Fibroblast of the aortic adventitia (primary cell): ENCODE measurements at regions not wholly inside any gene's neighbourhood (a gene's known extent, or its start where the extent isn't known, plus 50 kb on each side); places are given as distances from the start of the nearest gene placed in this dataset.

Experiments used
- DNase-seq: peaks from one replicate; pipeline ENCODE4 v3.0.0-alpha.2; 2010; ENCODE audit warnings: low read depth
- H3K4me3 ChIP-seq: 2 replicates; pipeline ENCODE4 v1.5.1; 2011; ENCODE audit warnings: low read depth, mild to moderate bottlenecking, control low read depth, low read length, moderate library complexity
- TF ChIP-seq, protein P1 (sequence below): IDR thresholded peaks from 2 replicates; pipeline ENCODE4 v1.5.1; 2011; ENCODE audit warnings: mild to moderate bottlenecking, low read length, control low read depth, inconsistent platforms; ENCODE audit not compliant: insufficient read depth

DNA sequence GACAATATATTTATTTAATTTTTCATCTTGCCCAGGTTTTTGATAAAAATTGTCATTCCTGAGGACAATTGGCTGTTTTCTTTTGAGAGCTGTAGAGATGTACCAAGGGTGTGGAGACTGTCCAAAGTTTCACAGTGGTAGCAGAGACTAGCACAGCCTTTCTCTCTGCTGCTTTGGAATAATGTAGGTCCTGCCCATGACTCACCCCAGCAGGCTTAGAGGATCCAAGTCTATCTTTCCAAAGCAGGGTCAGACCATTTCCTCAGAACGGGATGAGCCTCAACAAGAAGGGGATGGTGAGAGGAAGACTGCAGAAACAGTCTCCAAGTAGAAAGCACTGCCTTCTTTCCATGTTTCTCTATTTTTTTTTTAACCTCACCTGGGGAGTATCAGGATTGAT lies 131.5 kb upstream of the RPL34 start:
- no peak for DNase-seq
- TF ChIP-seq, protein P1, sequence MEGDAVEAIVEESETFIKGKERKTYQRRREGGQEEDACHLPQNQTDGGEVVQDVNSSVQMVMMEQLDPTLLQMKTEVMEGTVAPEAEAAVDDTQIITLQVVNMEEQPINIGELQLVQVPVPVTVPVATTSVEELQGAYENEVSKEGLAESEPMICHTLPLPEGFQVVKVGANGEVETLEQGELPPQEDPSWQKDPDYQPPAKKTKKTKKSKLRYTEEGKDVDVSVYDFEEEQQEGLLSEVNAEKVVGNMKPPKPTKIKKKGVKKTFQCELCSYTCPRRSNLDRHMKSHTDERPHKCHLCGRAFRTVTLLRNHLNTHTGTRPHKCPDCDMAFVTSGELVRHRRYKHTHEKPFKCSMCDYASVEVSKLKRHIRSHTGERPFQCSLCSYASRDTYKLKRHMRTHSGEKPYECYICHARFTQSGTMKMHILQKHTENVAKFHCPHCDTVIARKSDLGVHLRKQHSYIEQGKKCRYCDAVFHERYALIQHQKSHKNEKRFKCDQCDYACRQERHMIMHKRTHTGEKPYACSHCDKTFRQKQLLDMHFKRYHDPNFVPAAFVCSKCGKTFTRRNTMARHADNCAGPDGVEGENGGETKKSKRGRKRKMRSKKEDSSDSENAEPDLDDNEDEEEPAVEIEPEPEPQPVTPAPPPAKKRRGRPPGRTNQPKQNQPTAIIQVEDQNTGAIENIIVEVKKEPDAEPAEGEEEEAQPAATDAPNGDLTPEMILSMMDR, result no peak
- H3K4me3 ChIP-seq, result no peak overlapping the region

DNA sequence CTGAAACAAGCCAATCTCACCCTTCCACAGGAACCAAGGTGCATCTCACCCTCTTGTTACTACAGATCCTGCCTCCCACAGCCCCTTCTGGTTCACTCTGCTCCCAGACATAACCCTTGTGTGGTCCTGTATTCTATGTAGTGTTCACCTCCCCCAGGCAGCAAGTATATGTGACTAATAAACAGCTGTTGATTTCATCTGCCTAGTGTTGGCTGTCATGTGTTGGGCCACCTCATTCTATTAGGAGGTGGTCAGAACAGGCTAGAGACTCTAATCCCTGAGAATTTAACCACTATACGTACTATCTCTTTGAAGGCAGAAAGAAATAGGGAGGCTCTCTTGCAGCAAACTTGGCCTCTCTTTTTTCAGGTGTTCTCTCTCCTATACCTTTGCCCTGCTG lies 134.3 kb upstream of the RPL34 start:
- TF ChIP-seq, protein P1, result no peak
- no peak for DNase-seq
- no peak overlapping the region for H3K4me3 ChIP-seq

DNA sequence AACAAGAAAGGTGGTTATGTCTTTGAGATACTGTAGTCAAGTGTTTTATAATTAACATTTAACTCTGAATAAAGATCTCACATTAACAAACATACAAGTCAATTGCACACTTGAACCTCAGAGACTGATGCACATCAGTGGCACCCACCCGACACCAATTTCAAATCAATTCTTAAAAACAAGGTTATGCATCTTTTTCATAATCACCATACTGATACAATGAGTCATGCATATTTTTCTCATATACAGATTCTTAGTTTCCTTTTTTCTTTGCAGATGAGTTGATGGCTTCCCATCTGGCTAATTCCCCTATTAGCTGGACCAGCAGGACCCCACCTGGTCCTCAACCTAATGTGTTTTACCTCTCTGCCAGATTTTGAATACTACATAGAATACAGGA lies 136.2 kb upstream of the RPL34 start:
- no peak for DNase-seq
- TF ChIP-seq, protein P1, result no peak
- H3K4me3 ChIP-seq, result no peak overlapping the region

DNA sequence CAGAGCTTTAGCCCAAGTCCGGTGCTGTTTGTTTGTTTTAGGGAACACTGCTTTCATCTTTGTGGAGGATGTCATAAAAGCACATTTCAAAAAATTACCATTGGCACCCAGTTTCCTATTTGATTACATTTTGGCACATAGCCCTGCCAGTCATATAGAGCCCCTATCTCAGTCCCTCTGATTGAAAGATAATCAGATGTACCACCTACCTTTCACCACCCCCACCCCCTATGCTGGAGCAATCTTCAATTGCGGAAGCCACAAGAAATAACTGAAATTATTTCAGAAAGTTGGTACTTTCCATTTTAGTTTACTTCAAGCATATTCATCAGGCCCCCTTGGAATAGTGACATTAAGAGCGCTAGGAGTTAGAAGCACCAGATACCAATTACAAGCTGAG lies 136.7 kb upstream of the RPL34 start:
- no peak overlapping the region for H3K4me3 ChIP-seq
- TF ChIP-seq, protein P1, result no peak
- DNase-seq, result no peak

DNA sequence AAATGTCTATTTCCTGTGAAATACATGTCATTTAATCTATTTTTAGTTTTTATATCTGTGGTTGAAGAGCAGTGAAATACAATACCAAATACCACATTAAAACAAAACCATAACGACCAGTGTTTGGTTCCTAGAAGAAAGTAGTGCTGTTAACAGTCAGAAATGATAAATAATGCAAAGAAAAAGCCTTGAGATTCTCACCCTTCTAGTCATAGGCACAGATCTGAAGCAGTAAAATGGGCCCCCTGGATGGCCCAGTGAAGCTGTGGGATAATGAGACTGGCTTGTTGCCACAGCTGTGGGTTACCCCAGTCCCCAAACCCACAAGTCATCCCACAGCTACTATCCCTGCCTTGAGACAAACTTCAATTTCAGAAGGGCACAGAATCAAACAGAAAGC lies 137.3 kb upstream of the RPL34 start:
- TF ChIP-seq, protein P1, result no peak
- DNase-seq, result no peak
- no peak overlapping the region for H3K4me3 ChIP-seq

DNA sequence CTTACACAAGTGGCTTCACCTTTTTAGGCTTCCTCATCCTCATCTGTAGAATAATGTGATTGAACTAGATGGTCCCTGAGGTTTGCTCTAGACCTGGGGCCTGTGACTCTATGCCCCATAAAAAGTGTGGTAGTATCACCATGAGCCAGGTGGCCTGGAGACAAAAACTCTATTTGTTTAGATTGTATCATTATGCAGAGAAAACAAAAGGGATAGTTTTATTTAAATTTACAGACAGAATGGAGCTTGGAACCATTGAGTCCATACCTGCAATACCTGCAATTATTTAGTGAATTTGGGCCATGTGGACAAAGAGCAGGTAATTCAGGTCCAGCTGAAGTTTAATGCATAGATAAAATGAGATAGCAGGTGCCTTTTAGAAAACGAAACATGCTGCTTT lies 139.5 kb upstream of the RPL34 start:
- no peak overlapping the region for H3K4me3 ChIP-seq
- TF ChIP-seq, protein P1, result no peak
- no peak for DNase-seq

DNA sequence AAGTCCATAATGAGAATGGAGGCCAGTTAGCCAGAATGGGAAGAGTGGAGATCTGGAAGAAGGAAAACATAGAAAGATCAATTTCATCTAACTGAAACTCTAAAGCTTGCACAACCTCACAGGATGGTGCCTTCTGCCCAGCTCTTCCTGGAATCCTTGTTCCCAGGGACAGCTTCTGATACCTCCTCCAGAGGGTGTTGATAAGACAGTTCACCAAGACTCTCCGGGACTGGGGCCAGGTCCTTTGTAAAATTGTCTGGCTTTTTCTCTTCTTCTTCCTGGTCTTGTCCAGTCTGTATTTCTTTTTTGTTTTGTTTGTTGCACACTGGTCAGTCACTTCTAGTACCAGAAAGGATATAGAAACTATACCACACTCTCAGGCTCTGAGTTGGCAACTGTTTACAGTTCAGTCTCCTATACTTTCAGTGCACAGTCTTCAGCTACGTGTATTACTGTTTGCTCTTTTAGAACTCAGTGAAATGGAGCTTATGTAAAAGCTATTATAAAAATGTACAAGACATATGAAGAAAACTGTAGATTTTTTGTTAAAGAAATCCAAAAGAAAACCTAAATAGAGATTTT lies 142.8 kb upstream of the RPL34 start:
- TF ChIP-seq, protein P1, result no peak
- no peak overlapping the region for H3K4me3 ChIP-seq
- peak; percentile 9 for DNase-seq
